HG03060 (cell line): ENCODE measurements at regions not wholly inside any gene's neighbourhood (a gene's known extent, or its start where the extent isn't known, plus 50 kb on each side); places are given as distances from the start of the nearest gene placed in this dataset.
"Not testable (repeated sequence)": the region's sequence is repeated elsewhere in the genome, so short reads cannot be mapped to it uniquely, and the experiment has no call there.

Source experiments
- ATAC-seq: cut with Tn5 transposase; IDR thresholded peaks from one replicate; pipeline ENCODE4 v1.9.1; 2021; ENCODE audit warnings: low read depth, moderate number of reproducible peaks; ENCODE audit not compliant: unreplicated experiment

DNA sequence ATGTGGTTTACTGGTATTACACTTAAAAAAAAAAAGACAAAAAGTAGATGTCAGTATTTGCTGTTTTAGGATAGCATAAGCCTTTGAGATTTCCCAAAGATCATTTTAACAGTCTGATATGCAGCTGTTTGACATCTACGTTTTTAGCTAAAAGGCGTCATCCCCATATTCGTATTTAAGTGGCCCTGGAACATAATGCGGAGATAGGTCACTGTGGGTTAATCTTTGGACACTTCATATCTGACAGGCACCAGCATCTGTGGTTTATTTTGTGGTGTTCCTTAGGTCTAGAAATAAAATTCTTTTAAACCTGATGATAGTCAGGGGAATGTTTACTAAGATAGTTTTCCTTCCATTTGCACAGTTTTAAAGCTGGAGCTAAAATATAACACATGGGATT is 313.7 kb downstream of the SOX4 start:
- no peak for ATAC-seq

DNA sequence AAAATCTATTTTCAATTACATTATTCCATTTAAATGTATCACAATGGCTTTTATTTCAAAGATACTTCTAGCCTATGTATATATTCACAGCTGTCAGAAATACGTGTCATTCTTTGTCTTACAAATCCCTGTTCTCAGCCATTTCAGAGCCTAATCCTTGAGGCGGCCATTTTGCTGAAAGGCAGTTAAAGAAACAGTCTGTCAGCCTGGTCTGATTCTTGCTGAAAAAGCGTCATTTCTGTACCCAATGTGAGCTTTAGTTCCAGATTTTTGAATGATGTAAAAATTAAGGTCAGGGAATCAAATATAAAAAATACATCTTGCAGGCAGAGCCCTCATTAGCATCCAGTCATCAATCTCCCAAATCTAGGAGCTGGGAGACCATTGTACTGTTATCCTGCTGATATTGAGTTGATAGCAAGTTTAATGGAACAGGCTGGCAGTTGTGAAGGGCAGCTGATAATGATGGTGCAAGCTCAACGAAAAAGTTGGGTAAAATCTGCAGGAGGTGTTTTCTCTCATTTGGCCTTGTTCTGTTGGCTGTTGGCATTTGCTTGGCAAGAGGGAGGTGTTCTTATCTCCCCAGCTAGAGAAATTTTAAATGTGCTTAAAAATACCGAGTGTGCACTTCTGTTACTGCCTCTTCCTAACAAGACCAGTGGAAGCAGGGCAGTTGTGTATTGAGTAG is 314.8 kb downstream of the SOX4 start:
- no peak for ATAC-seq

DNA sequence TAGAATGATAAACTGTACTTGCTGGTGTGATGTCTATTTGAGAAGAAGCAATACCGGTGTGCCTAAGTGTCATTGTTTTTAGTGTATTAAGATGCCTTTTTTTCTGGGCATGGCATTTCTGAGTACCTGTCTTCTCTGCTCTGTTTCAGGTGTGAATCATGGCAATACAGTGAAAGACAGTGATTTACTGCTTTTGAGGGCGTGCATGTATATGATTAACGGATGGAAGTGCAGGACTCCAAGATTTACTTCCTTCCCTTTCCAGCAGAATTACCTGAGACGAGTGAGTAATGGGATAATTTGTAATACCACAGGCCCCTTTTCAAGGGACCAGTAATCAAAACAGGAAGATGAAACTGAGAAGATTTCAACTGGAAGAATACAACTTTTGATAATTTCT is 315.8 kb downstream of the SOX4 start:
- no peak for ATAC-seq

DNA sequence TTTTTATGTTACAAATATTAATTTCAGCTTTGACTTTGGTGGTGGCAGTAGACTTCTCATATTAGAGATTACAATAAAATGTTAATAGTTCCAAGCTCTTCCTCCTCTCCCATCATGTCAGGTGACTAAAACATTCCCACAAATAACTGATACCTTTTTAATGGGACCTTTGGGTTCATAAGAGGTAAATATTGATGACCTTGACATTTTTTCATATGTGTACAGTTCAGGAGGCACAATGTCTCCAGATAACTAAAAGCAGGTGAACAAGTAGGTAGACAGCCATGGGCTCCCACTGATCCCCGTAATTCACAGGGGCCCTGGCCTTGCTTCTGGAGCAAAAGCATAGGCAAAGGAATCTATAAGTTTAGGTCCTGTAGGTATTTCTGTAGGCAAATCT is 317.7 kb downstream of the SOX4 start:
- ATAC-seq: no peak

DNA sequence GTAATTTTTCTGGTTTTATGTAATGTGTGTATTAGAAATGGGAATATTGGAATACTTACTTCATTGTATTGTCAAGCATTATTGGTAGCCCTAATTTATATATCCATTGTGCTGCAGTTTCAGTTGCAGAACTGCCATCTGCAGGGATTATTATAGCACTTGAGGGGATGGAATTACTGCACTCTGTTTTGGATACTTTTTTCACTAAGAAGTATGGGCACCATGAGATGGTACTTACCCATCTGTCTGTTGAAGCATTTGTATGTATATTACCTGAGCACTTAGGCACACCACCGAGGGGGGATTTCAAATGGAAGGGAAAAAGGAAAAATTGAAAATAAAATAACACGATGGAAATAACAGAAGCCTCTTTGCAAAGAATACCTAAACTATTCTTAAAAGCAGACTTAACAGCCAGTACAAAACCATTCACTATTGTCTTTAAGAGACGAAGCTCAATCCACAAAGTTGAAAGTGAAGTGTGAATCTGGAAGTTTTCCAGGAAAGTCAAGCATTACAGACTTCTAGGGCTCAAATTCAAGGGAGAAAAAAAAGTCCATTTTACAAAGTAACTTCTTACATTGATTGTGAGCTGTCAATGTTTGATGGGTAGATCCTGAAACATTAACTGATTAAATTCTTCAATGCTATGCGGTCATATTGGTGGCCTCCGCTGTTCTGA is 318.7 kb downstream of the SOX4 start:
- ATAC-seq: no peak

DNA sequence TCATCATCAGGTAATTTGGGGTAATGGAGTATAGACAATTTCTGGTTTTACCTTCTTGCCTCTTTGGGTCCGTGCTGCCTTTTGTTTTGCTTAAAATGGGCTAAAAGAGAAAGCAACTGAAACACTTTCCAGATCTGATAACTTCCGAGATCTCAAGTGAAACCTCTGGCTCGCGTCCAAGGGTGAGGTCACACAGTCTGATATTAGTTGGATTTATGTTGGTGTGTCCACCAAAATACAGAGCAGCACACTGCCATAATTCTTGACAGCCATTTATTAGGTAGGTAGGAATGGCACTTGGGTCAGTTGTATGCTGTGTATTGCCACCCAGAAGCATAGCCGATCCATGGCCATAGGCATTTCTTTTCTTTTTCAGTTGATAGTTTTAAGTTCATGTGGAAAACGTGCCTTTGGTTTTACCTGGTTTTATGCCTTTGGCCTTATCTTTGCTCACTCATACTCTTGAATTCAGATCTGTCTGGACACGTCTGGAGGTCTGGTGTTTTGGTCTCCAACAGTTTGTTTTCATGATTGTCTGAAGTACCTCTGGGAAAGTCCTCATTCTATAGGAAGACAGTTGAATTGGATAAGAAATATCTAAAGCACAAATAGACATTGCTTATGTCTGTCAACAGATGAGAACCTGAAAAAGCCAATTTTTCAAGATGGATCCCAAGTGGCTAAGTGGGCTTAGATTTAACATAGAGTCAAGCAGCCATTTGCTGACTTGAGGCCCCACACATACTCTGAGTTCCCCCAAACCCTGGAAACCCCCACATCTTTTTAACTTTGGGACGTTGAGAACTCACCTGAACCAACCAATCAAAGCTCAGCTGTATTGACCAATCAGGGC is 320.8 kb downstream of the SOX4 start:
- no peak for ATAC-seq

DNA sequence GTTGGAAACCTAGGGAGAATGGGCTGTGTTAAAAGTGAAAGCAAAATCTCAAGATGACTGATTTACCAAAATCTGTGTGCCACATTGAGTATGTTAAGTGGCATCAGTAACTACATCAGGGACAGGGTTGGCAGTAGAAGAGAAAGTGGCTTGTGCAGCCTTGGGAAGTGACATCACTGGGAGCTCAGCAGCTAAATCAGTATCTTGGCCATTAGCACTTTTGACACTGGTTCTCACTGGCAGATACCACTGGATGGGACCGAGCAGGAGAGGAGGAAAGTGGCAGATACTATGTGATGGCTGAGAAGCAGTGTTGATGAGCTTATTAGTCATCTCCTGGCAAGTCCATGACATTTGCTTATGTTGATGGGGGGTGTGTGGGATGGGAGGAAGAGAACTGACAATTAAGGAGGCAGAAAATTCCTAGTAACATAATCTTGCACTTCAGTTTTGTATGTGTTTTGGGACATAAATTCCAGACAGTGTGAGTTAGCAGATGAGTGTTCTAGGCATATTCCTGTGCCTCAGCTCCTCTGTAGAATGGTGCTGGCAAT is 322.2 kb downstream of the SOX4 start:
- no peak for ATAC-seq

DNA sequence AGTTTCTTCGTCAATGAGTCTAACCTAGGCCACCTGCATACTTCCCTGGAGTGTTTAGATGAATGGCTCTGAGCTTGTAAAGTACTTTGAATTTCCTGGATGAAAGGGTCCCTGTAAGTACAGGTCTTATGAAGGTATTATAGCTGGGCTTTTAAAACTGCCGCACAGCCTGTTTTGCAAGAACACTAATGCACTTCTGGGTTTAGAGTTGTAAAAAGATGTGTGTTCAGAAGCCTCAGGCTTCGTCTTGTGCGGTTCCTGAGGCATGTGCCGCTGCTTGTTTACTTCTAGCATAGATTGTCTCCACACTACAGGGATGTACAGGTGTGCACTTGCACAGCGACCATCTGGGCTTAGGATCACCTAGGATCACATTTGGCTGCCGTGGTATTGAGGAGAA is 324.5 kb downstream of the SOX4 start:
- no peak for ATAC-seq

DNA sequence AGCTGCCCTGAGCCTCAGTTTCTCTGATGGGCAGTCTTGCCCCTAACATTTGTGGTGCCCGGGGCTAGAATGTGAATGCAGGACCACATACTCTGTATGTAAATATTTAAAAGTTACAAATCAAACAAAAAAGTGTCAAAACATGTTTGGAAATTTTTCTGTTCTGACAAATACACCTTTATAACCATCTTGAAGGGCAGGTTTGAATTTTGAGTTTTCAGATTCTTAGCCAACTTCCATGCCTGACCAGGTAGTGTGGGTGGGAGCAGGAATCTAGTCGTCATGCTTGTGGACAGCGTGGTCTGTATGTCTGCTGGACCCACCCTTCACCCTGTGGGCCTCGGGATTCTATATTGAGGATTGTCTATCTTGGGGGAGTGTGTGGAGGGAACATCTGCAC is 325.1 kb downstream of the SOX4 start:
- ATAC-seq: no peak

DNA sequence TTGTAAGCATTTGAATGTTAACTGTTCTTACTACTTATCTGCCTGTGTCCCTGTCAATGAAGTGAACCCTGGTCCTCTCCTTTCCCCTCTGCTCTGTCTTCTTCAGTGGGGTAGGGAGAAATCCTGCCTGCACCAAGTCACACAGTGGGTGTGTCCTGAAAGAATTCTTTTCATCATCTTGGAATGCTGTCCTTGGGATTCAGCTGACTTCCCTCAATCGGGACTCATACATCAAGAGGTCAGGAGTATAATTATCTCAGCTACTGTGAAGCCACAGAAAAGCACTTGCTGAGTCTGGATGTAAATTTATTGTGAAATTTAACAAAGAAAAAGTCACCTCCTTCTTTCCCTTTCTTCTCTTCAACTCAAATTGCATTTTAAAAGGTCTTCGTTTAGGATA is 328.5 kb downstream of the SOX4 start:
- ATAC-seq: no peak

DNA sequence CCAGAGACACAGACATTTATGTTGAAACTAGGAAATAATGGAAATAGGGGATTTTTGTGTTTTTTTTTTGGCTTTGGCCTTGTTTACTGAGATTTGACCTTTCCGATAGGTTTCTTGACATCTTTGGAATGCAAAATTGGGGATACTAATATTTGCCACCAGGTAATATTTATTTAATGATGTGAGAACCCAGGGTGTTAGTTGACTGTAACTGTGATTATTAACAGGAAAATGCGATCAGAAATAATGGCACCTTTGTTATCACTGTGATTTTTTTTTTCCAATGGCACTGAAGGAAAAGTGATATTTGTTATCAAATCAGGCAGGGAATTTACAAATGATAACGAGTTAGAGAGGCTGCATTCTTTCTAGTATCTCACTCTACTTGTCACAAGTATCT is 330.5 kb downstream of the SOX4 start:
- ATAC-seq: no peak

DNA sequence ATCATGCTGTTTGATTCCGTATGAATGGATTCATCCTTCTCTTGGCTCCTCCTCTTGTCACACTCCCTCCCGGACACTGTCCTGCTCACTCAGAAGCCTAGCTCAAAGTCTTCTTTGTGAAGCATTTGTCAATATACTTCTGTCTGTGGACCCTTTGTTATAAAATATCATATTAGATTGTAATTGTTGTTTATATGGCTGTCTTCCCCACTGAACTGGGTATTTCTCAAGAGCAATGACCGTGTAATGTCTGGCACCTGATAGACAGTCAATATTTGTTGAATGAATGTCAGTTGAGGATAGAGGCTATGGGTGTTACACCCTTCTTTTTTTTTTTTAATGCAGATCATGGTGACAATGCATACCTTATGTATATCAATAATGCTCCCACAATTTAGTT is 335.3 kb downstream of the SOX4 start:
- no peak for ATAC-seq

DNA sequence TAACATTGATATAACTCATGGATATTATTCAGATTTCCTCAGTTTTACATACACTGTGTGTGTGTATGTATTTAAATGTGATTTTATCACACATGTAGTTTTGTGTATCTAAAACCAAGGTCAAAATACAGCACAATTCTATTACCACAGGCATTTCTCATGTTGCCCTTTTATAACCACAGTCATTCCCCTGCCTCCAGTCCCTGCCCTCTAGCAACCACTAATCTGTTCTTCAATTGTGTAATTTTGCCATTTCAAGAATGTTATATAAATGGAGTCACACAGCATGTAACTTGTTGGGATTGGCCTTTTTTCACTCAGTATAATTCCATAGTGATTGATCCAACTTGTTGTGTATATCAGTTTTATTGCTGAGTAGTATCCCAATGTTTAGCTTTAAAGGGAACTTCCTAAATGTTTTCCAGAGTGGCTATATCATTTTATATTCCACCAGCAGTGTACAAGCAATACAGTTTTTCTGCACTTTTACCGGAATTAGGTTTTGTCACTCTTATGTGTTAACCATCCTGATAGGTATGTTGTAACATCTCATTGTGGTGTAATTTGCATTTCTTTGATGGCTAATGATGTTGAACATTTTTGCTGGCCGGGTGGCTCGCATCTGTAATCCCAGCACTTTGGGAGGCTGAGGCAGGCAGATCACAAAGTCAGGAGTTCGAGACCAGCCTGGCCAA is 338.2 kb downstream of the SOX4 start:
- ATAC-seq: no peak

DNA sequence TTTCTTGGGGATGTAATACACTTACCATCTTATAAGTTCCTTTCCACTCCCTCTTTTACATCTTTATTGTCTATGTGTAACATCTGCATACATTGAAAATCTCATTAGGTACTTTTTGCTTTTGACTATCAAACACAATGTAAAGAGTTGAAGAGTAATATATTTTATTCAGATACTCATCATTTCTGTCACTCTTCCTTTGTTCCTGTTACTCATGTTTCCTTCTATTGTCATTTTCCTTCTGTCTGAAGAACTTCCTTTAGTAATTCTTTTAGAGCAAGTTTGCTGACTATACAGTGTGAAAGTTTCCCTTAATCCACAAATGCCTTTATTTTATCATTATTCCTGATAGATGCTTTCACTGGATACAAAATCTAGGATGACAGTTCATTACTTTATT is 339.8 kb downstream of the SOX4 start:
- ATAC-seq: no peak

DNA sequence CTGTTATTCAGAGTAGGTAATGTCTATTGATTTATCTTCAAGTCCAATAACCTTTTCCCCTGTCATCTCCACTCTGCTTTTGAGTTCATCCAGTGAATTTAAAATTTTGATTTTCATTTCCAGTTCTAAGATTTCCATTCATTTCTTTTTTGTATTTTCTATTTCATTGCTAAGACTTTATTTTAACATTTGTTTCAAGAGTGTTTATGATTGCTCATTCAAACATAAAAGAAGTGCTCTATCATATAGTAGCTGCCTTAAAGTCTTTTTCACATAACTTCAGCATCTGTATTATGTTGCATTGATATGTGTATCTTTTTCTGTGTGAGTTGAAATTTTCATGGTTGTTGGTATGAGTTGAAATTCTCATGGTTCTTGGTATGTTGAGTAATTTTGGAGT is 341.6 kb downstream of the SOX4 start:
- ATAC-seq: no peak

DNA sequence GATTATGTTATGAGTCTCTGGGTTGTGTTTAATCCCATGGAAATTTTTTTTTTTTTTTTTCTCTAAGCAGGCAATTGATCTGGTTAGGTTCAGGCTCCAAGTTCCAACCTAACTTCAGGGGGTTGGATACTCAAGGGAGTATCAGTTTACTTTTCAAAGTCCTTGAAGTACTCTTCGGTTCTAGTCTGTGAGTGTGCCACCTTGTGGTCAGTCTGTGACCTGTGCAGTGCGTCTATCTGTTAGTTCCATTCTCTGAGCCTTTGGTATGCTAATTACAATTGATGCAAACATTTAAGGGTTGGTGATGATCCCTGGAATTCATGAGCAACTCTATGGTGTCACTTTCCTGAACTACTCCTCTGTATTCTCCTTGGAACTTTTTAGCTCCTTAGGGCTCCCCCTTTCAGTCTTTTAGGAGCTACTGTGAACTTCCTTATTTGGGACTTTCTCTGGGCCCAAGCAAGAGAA is 342.0 kb downstream of the SOX4 start:
- no peak for ATAC-seq

DNA sequence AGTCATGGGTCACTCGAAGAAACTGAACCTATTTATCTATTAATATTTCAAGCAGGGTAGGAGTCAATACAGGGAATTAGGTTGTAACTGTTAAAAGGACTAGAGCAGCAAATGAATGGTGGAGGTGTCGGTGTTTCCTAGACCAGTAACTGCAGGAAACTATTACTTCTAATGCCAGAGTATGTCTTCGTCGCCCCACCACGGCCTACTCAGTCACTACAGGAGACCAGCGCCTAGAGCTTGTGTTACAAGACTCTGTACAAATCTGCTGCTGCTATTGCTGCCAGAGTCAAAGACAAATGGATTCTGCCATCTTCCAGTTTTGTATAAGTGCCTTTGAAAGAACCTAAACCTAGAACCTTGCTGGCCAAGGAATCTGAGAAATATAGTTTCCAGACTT is 343.9 kb downstream of the SOX4 start:
- ATAC-seq: no peak

DNA sequence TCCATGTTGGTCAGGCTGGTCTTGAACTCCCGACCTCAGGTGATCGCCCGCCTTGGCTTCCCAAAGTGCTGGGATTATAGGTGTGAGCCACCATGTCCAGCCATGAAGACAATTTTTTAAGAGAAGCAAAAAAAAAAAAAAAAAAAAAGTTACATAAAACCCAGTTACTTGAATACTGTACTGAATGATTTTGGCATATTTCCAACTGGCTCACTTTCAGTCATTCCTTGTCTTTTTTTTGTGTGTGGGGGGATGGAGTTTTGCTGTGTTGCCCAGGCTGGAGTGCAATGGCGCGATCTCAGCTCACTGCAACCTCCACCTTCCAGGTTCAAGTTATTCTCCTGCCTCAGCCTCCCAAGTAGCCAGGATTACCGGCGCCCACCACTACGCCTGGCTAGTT is 345.5 kb downstream of the SOX4 start:
- ATAC-seq: not testable (repeated sequence)

DNA sequence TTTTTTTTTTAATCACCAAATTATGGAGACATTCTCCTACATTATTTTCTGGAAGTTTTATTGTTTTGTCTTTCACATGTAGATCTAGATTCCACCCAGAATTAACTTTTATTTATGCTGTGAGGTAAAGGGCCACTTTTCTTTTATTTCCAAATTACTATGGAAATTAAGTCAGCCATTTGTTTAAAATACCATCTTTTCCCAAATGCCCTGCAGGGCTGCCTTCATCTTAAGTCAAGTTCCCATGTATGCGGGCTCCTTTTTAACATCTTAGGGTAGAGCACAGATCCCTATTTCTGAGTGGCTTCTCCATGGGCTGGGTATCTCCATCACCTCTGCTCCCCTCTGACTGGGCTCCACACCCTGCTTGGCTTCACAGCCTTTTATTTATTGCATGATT is 348.4 kb downstream of the SOX4 start:
- ATAC-seq: no peak

DNA sequence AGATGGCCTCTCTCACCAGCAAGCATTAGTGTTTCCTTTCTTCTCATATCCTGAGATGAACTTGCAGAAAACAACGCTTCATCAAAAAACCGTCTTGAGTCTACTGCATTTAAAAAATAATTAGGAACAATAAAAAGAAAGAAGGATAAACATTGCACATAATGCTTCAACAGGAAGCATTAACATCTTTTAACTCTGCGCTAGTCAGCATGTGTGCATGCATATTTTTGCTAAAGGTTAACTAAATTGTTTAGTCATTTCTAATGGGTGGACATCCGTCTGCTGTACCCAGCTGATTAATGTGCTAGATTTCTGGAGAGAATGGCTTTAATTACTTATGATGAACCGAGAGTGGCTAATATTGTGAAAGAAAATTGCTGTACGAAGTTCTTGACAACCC is 349.3 kb downstream of the SOX4 start:
- no peak for ATAC-seq
